Stimulated activated naive CD8-positive, alpha-beta T cell treated with anti-CD3 and anti-CD28 coated beads, Interleukin-15, amount 100 ng/mL, for 72 hours (primary cell): ENCODE measurements at regions not wholly inside any gene's neighbourhood (a gene's known extent, or its start where the extent isn't known, plus 50 kb on each side); places are given as distances from the start of the nearest gene placed in this dataset.

Experiments
- ATAC-seq: fragments of 150-1000 bp; cut with Tn5 transposase; 2 replicates; pipeline ENCODE4 v1.10.0; 2021; ENCODE audit warnings: mild to moderate bottlenecking, moderate library complexity
- DNase-seq, 2 donors: peaks; one replicate each; pipeline ENCODE4 v3.0.0; 2021 to 2022
- H3K27ac Mint-ChIP-seq, 2 donors: one replicate each; pipeline ENCODE4 v1.8.0; 2022; ENCODE audit warnings: mild to moderate bottlenecking in 2 of 2, mixed read lengths in 2 of 2, moderate library complexity in 2 of 2
- H3K27me3 Mint-ChIP-seq: one replicate; pipeline ENCODE4 v1.8.0; 2022; ENCODE audit warnings: mixed read lengths
- H3K4me1 Mint-ChIP-seq: one replicate; pipeline ENCODE4 v1.8.0; 2022; ENCODE audit warnings: mild to moderate bottlenecking, mixed read lengths
- H3K4me3 Mint-ChIP-seq, 2 donors: one replicate each; pipeline ENCODE4 v1.8.0; 2022; ENCODE audit warnings: mild to moderate bottlenecking in 2 of 2, mixed read lengths in 2 of 2, moderate library complexity in 1 of 2
- H3K9me3 Mint-ChIP-seq, 2 donors: one replicate each; pipeline ENCODE4 v1.8.0; 2022; ENCODE audit warnings: mixed read lengths in 2 of 2

- Mint-ChIP-seq H3K4me1 (no peaks in the 10 kb centered on the region), H3K27ac (no peak overlapping the region), H3K4me3 (no peak overlapping the region), H3K27me3 (no peaks in the 10 kb centered on the region), H3K9me3 (peaks cover 8 to 10% of the 10 kb centered on the region in 2 donors)
- no peak for DNase-seq
- no peak for ATAC-seq
Measured at GRCh38 chr2:59690849-59691248, 862.6 kb downstream of the BCL11A start.

- no peaks in the 10 kb centered on the region for H3K27me3 Mint-ChIP-seq
- DNase-seq (no peak), ATAC-seq (no peak)
- no peak overlapping the region for H3K27ac Mint-ChIP-seq
- H3K9me3 Mint-ChIP-seq: peaks cover 0 to 5% of the 10 kb centered on the region in 2 donors
- H3K4me3 Mint-ChIP-seq: no peak overlapping the region
- no peaks in the 10 kb centered on the region for H3K4me1 Mint-ChIP-seq
Measured at GRCh38 chr2:59684771-59685166, 868.7 kb downstream of the BCL11A start.

DNA sequence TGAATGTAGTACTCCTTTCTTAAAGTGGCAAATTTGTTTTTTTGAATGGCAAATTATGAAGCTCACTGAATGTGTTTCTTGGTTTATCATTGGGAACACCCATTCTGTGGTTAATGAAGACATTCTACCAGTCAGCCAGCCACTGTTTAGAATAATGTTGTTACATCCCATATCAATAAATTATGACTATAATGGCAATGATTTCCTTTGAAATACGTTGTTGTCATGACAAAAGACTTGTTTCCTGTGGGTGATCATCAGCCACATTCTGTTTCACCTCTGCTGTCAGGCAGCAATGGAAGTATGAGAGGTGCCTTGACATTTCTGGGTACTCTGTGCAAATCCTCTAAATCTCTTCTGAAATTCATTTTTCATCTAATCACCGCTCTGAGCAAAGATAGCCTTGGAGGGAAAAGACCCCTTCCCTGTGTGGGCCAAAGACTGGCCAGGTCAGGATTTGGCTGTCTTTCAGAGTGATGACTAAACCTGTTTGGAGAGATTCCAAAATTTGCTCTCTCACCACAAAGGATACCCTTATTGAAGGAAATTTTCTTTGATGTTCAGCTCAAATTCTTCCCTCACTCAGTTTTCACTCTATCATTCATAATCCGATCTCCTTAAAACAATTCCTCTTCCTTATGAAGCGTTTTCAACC, 869.2 kb downstream of the BCL11A start:
- H3K9me3 Mint-ChIP-seq: peaks cover 0 to 5% of the 10 kb centered on the region in 2 donors
- no peak overlapping the region for H3K4me3 Mint-ChIP-seq
- no peak overlapping the region for H3K27ac Mint-ChIP-seq
- H3K4me1 Mint-ChIP-seq: no peaks in the 10 kb centered on the region
- H3K27me3 Mint-ChIP-seq: no peaks in the 10 kb centered on the region
- DNase-seq (no peak), ATAC-seq (no peak)

DNA sequence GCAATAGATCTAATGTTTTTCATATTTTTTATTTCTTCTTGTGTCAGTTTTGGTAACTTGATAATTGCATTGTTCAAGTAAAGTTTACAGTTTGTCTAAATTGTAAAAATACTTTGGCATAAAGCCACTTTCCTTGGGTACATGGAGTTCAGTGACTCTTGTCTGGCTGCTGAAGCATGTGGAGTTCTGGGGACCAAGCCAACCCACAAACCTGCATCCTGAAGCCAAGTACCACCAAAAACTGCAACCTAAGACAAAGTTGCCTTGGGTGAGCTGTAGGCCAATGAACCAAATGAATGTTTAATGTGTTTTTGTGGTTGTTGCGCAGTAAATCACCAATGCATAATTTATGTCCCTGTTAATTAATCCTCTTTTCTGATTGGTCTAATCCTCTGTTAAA, 872.6 kb downstream of the BCL11A start:
- no peak overlapping the region for H3K4me3 Mint-ChIP-seq
- H3K4me1 Mint-ChIP-seq: no peaks in the 10 kb centered on the region
- no peak overlapping the region for H3K27ac Mint-ChIP-seq
- no peak for ATAC-seq
- DNase-seq: no peak
- H3K9me3 Mint-ChIP-seq: no peaks in the 10 kb centered on the region
- H3K27me3 Mint-ChIP-seq: no peaks in the 10 kb centered on the region

GRCh38 chr2:59677158-59677557, 876.3 kb downstream of the BCL11A start:
- H3K27me3 Mint-ChIP-seq: no peaks in the 10 kb centered on the region
- ATAC-seq (no peak), DNase-seq (no peak)
- H3K27ac Mint-ChIP-seq: peak overlapping the region in 1 of 2 donors; percentile 65
- no peaks in the 10 kb centered on the region for H3K9me3 Mint-ChIP-seq
- H3K4me1 Mint-ChIP-seq: no peaks in the 10 kb centered on the region
- no peak overlapping the region for H3K4me3 Mint-ChIP-seq

DNA sequence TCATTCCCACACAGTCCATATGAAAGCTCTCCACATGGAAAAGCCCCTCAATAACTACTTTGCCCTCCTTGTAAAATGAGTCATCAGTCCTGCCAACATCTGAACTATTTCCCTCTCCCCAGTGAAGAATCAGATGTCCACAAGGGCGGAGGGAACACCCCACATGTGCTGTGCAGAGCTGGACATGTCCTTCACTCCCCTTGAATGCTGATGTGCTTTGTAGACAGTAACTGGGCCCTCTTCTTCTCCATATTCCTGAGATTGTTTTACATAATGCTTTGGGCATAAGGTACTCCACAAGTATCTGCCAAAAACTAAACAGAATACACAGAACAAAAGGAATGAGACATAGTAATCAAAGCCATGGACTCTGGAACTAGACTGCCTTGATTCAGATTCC, 879.4 kb downstream of the BCL11A start:
- Mint-ChIP-seq H3K4me3 (no peak overlapping the region), H3K27me3 (no peaks in the 10 kb centered on the region), H3K27ac (no peak overlapping the region), H3K9me3 (no peaks in the 10 kb centered on the region), H3K4me1 (no peaks in the 10 kb centered on the region)
- DNase-seq (no peak), ATAC-seq (no peak)

- H3K9me3 Mint-ChIP-seq: no peaks in the 10 kb centered on the region
- no peaks in the 10 kb centered on the region for H3K27me3 Mint-ChIP-seq
- no peak overlapping the region for H3K4me3 Mint-ChIP-seq
- ATAC-seq (no peak), DNase-seq (no peak)
- H3K27ac Mint-ChIP-seq: no peak overlapping the region
- H3K4me1 Mint-ChIP-seq: no peaks in the 10 kb centered on the region
Measured at GRCh38 chr2:59665021-59665420, 888.4 kb downstream of the BCL11A start.

GRCh38 chr2:59662127-59662861, 891.2 kb downstream of the BCL11A start:
- no peak overlapping the region for H3K4me3 Mint-ChIP-seq
- no peaks in the 10 kb centered on the region for H3K4me1 Mint-ChIP-seq
- ATAC-seq (no peak), DNase-seq (no peak)
- no peak overlapping the region for H3K27ac Mint-ChIP-seq
- no peaks in the 10 kb centered on the region for H3K9me3 Mint-ChIP-seq
- no peaks in the 10 kb centered on the region for H3K27me3 Mint-ChIP-seq

DNA sequence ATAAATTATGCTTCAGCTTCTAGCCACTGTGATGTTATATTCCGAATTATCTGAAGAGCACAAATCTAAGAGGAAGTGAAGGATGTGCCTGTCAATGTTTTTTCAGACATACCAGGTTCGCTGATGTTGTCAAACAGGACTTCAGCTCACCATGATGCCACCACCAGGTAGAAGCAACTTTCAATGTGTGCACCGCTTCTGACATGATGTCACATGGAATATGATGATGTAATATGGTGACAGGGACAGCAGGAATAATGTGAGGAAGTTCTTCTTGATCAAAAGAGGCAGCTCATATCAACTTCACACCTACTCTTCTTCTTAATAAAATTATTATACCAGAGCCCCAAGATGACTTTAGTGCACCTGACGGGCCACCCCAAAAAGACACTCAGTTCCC, 893.2 kb downstream of the BCL11A start:
- no peaks in the 10 kb centered on the region for H3K27me3 Mint-ChIP-seq

DNA sequence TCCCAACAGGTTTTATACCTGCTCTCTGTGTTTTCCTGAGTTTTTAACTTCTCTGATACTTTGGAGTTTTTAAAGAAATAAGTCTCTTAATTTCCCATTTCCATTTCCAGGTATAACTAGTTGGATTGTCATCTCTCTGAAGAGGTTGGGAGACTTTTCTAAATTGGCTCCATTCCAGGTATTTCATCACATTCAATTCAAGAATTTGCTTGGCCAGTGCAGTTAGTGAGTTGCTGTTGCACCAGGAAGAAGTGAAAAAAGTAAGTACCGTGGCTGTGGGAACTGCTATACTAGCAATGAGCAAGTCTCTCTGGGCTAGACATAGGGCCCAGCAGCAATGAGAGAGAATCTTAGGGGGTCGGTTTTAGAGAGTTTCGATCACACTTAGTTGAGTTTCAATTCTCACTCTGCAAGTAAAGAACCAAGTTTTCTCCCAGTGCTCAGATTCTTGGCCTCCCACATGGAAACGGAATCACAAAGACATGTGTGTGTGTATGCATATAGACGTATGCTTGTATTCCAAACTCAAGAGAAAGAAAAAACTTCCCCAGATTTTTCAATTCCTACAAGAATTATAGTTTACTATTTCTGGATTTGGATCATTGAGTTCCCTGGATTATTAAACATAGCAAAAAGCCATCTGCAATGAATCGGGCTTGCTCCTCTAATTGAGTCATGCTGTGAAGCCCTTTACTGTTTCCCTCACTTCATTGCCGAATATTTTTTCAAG, 894.4 kb downstream of the BCL11A start:
- Mint-ChIP-seq H3K4me3 (no peak overlapping the region), H3K4me1 (no peaks in the 10 kb centered on the region), H3K9me3 (no peaks in the 10 kb centered on the region), H3K27ac (no peak overlapping the region), H3K27me3 (no peaks in the 10 kb centered on the region)
- ATAC-seq (no peak), DNase-seq (no peak)

More for the DNA sequence above, 893.2 kb downstream of the BCL11A start:
- Mint-ChIP-seq H3K27ac (no peak overlapping the region), H3K4me1 (no peaks in the 10 kb centered on the region), H3K4me3 (no peak overlapping the region), H3K9me3 (no peaks in the 10 kb centered on the region)
- DNase-seq: no peak
- no peak for ATAC-seq

- H3K4me3 Mint-ChIP-seq: no peak overlapping the region
- no peaks in the 10 kb centered on the region for H3K9me3 Mint-ChIP-seq
- no peak overlapping the region for H3K27ac Mint-ChIP-seq
- H3K27me3 Mint-ChIP-seq: no peaks in the 10 kb centered on the region
- no peak for DNase-seq
- ATAC-seq: no peak
- H3K4me1 Mint-ChIP-seq: no peaks in the 10 kb centered on the region
Measured at GRCh38 chr2:59655809-59656208, 897.6 kb downstream of the BCL11A start.

DNA sequence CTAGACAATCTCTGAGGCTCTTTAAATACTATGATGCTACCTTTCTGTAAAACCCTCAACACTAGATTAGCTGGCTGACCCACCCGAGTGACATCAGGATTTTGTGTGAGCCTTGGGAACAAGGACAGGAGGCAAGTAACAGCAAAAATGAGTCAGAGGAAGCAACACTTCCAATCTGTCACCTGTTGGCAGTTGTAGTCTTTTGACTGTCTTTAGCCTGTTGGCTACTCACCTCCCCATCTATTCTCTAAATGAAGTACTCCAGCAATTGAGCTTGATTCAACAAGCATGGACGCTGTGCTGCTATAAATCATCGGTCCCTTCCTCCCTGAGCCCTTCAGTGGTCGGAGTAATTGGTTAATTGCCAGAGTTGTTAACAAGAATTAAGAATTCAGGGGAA, 898.7 kb downstream of the BCL11A start:
- Mint-ChIP-seq H3K27ac (no peak overlapping the region), H3K27me3 (no peaks in the 10 kb centered on the region), H3K4me3 (no peak overlapping the region), H3K9me3 (no peaks in the 10 kb centered on the region), H3K4me1 (no peaks in the 10 kb centered on the region)
- ATAC-seq: no peak
- DNase-seq: no peak

DNA sequence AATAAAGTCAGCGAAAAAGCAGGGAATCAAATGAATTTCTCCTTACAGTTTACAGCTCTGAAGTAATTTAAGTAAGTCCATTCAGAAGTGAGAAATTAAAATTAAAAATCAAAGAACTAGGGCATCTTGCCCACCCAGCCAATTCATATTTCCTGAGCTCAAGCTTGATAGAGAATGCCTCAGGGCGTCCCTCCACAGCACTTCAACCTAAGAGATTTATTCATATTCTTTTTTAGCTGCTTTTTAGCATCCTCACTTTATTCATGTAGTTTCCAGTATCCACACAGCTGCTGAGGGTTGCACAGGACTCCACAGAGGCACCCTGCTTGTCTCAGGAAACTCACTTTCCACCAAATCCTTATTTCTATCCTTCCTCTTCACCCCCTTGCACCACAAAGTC, 900.3 kb downstream of the BCL11A start:
- no peak overlapping the region for H3K4me3 Mint-ChIP-seq
- no peaks in the 10 kb centered on the region for H3K27me3 Mint-ChIP-seq
- H3K9me3 Mint-ChIP-seq: no peaks in the 10 kb centered on the region
- ATAC-seq (no peak), DNase-seq (no peak)
- H3K27ac Mint-ChIP-seq: peak overlapping the region in 1 of 2 donors; percentile 21
- no peaks in the 10 kb centered on the region for H3K4me1 Mint-ChIP-seq

- ATAC-seq (no peak), DNase-seq (no peak)
- no peaks in the 10 kb centered on the region for H3K27me3 Mint-ChIP-seq
- no peak overlapping the region for H3K4me3 Mint-ChIP-seq
- no peaks in the 10 kb centered on the region for H3K4me1 Mint-ChIP-seq
- H3K9me3 Mint-ChIP-seq: no peaks in the 10 kb centered on the region
- no peak overlapping the region for H3K27ac Mint-ChIP-seq
Measured at GRCh38 chr2:59630789-59631188, 922.7 kb downstream of the BCL11A start.

- H3K27me3 Mint-ChIP-seq: no peaks in the 10 kb centered on the region
- no peak for DNase-seq
- no peaks in the 10 kb centered on the region for H3K9me3 Mint-ChIP-seq
- no peak for ATAC-seq
- H3K4me3 Mint-ChIP-seq: no peak overlapping the region
- no peak overlapping the region for H3K27ac Mint-ChIP-seq
- H3K4me1 Mint-ChIP-seq: no peaks in the 10 kb centered on the region
Measured at GRCh38 chr2:59627599-59627998, 925.9 kb downstream of the BCL11A start.

- no peak for ATAC-seq
- Mint-ChIP-seq H3K27ac (no peak overlapping the region), H3K27me3 (no peaks in the 10 kb centered on the region), H3K4me3 (no peak overlapping the region), H3K9me3 (peaks cover 0 to 8% of the 10 kb centered on the region in 2 donors), H3K4me1 (no peaks in the 10 kb centered on the region)
- no peak for DNase-seq
Measured at GRCh38 chr2:59622599-59623308, 930.7 kb downstream of the BCL11A start.
